Neural crest cell (in vitro differentiated cells): ENCODE measurements at regions not wholly inside any gene's neighbourhood (a gene's known extent, or its start where the extent isn't known, plus 50 kb on each side); places are given as distances from the start of the nearest gene placed in this dataset.
A peak's percentile ranks its signal among the peaks of the same experiment; 100 is the strongest.

Experiments used
- DNase-seq: peaks from one replicate; pipeline ENCODE4 v3.0.0; 2021; ENCODE audit warnings: low read depth, mixed read lengths, low spot score
- H3K27ac Mint-ChIP-seq: one replicate; pipeline ENCODE4 v1.8.0; 2021; ENCODE audit warnings: mild to moderate bottlenecking, mixed read lengths; ENCODE audit not compliant: unreplicated experiment
- H3K27me3 Mint-ChIP-seq: 2 replicates; pipeline ENCODE4 v1.8.0; 2021; ENCODE audit warnings: low read depth, mild to moderate bottlenecking, mixed read lengths
- H3K36me3 Mint-ChIP-seq: 2 replicates; pipeline ENCODE4 v1.8.0; 2021; ENCODE audit warnings: low read depth, mild to moderate bottlenecking, mixed read lengths
- H3K4me1 Mint-ChIP-seq: 2 replicates; pipeline ENCODE4 v1.8.0; 2021; ENCODE audit warnings: mixed read lengths
- H3K4me3 Mint-ChIP-seq: one replicate; pipeline ENCODE4 v1.8.0; 2021; ENCODE audit warnings: mild to moderate bottlenecking, mixed read lengths
- H3K9me3 Mint-ChIP-seq: 2 replicates; pipeline ENCODE4 v1.8.0; 2021; ENCODE audit warnings: mixed read lengths
- TF ChIP-seq, protein P1 (sequence below): fragments of 200-600 bp; sonication (generic); conservative IDR thresholded peaks from 2 replicates; pipeline ENCODE4 v1.5.0; 2021; ENCODE audit warnings: antibody characterized with exemption, mild to moderate bottlenecking

DNA sequence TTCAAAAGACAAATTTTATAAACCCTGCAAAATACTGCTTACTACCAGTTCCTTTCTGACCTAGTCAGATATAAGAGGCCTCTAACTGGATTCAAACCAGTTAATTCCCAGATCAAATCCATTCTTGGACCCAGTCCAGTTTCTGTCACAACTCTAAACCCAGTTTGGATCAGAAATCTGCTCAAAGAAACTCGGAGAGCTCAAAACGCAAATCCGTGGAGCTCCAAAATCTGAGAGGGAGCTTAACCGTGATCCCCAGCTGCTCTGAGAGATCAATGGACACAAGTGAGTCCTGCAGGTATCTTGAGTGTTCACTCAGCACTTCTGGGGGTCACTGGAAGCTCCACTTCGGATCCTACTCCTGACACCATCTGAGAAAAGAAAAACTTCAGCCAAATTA is 348.1 kb upstream of the PTGER4 start:
- no peak overlapping the region for H3K27ac Mint-ChIP-seq
- H3K9me3 Mint-ChIP-seq: no peaks in the 10 kb centered on the region
- no peak for DNase-seq
- no peaks in the 10 kb centered on the region for H3K36me3 Mint-ChIP-seq
- TF ChIP-seq, protein P1, sequence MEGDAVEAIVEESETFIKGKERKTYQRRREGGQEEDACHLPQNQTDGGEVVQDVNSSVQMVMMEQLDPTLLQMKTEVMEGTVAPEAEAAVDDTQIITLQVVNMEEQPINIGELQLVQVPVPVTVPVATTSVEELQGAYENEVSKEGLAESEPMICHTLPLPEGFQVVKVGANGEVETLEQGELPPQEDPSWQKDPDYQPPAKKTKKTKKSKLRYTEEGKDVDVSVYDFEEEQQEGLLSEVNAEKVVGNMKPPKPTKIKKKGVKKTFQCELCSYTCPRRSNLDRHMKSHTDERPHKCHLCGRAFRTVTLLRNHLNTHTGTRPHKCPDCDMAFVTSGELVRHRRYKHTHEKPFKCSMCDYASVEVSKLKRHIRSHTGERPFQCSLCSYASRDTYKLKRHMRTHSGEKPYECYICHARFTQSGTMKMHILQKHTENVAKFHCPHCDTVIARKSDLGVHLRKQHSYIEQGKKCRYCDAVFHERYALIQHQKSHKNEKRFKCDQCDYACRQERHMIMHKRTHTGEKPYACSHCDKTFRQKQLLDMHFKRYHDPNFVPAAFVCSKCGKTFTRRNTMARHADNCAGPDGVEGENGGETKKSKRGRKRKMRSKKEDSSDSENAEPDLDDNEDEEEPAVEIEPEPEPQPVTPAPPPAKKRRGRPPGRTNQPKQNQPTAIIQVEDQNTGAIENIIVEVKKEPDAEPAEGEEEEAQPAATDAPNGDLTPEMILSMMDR: no peak
- no peaks in the 10 kb centered on the region for H3K4me1 Mint-ChIP-seq
- no peaks in the 10 kb centered on the region for H3K27me3 Mint-ChIP-seq
- H3K4me3 Mint-ChIP-seq: no peak overlapping the region

DNA sequence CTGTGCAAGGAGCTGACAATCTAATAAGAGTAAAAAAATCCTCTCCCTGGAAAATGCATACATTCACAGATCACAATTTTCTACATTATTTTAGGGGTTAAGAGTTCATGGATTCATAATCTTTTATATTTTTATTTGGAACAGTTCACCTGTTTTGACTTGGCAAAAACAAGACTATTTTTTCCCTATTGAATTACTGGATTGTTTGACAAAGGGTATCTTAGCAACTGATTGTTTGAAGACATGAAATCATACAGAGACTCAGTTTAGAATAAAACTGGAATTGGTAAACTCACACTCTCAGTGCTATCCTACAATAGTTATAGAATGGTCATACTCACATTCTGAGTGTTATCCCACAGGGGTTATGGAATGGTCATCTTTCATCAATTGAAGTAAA is 358.2 kb upstream of the PTGER4 start:
- TF ChIP-seq, protein P1: no peak

DNA sequence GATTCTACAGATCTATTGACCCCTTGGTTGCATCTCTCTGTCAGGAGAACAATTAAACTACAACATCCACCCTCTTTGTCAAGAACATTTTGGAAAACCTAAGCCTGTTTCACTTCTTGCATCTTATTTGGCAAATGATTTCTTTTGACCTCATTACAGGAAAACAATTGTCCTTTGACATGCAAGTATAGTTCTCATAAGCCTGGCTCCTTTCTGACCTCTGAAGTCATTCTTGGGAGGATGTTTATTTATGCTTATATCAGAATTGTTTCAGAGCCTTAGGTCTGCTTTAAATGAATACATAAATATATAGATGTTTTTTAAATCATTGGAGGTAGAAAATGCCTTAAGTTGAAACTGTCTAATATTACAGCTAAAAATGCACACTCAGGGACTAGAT is 361.3 kb upstream of the PTGER4 start:
- Mint-ChIP-seq H3K36me3 (no peaks in the 10 kb centered on the region), H3K27me3 (no peaks in the 10 kb centered on the region), H3K27ac (no peak overlapping the region), H3K9me3 (no peaks in the 10 kb centered on the region), H3K4me1 (peaks cover 3% of the 10 kb centered on the region), H3K4me3 (no peak overlapping the region)
- DNase-seq: no peak
- TF ChIP-seq, protein P1: no peak

More for the DNA sequence above, 358.2 kb upstream of the PTGER4 start:
- no peak for DNase-seq
- Mint-ChIP-seq H3K4me1 (no peaks in the 10 kb centered on the region), H3K27ac (no peak overlapping the region), H3K36me3 (no peaks in the 10 kb centered on the region), H3K9me3 (no peaks in the 10 kb centered on the region), H3K4me3 (no peak overlapping the region), H3K27me3 (no peaks in the 10 kb centered on the region)

DNA sequence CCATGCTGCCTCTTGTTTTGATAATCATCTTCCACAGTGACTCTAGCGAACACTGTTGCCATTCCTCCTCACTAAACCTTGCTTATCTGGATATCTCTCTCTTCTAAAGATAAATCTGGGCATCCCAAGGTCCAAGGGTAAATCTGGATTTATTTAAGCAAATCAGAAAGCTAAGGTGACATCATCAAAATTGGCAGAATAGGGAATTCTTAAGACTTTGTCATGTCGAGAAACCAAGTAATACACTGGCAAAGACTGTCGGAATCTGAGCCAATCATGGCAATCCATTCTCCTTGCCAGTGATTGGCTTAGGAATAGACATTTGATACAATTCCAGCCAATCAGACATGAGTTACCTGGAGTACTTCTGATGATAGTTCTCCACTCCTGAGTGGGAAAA is 362.7 kb upstream of the PTGER4 start:
- H3K27me3 Mint-ChIP-seq: no peaks in the 10 kb centered on the region
- H3K4me3 Mint-ChIP-seq: no peak overlapping the region
- TF ChIP-seq, protein P1: no peak
- no peaks in the 10 kb centered on the region for H3K9me3 Mint-ChIP-seq
- peaks cover 3% of the 10 kb centered on the region for H3K4me1 Mint-ChIP-seq
- no peak overlapping the region for H3K27ac Mint-ChIP-seq
- no peak for DNase-seq
- H3K36me3 Mint-ChIP-seq: no peaks in the 10 kb centered on the region

DNA sequence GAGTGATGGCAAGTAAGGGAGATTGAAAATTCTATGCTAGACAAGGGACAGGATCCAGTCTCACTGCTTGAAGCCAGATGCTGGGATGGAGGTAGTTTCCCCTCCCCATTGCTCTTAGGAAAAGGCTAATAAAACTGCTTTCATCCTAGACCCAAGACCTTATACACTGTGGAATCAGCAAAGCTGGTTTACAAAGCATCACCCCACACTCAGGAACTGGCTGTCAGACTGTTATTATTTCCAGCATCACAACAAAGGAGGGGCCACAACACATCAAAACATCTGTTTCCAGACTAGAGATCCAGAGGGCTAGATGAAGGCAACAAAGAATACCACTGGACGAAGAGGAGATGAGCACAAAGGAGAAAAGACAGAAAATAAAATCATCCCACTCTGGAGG is 364.6 kb upstream of the PTGER4 start:
- peak overlapping the region; percentile 57 for H3K27ac Mint-ChIP-seq
- DNase-seq: no peak
- peaks cover 3% of the 10 kb centered on the region for H3K4me1 Mint-ChIP-seq
- H3K27me3 Mint-ChIP-seq: no peaks in the 10 kb centered on the region
- no peaks in the 10 kb centered on the region for H3K36me3 Mint-ChIP-seq
- TF ChIP-seq, protein P1: no peak
- H3K4me3 Mint-ChIP-seq: no peak overlapping the region
- H3K9me3 Mint-ChIP-seq: no peaks in the 10 kb centered on the region

DNA sequence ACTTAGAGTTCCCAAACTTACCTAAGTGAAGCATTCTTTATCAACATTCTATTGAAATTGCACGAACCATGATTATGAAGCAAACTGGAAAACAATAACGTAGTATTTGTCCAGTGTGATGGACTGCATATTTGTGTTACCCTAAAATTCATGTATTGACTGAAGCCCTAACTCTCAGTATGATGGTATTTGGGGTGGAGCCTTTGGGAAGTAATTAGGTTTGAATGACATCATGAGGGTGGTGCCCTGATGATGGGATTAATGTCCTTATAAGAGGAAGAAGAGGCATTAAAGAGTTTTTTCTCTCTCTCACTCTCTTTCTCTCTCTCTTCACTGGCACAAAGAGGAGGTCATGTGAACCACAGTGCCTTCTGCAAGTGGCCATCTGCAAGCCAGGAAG is 365.4 kb upstream of the PTGER4 start:
- Mint-ChIP-seq H3K4me1 (peaks cover 3% of the 10 kb centered on the region), H3K27me3 (no peaks in the 10 kb centered on the region), H3K9me3 (no peaks in the 10 kb centered on the region), H3K27ac (no peak overlapping the region), H3K36me3 (no peaks in the 10 kb centered on the region), H3K4me3 (no peak overlapping the region)
- TF ChIP-seq, protein P1: no peak
- no peak for DNase-seq
